LNCAP (cell line): ENCODE measurements at regions not wholly inside any gene's neighbourhood (a gene's known extent, or its start where the extent isn't known, plus 50 kb on each side); places are given as distances from the start of the nearest gene placed in this dataset.
A peak's percentile ranks its signal among the peaks of the same experiment; 100 is the strongest.

Source experiments
- CTCF ChIP-seq: fragments of 450-650 bp; IDR thresholded peaks from 2 replicates; pipeline ENCODE4 v1.5.1; 2017; ENCODE audit warnings: mild to moderate bottlenecking

GRCh38 chr14:42229294-42229693, 622.6 kb downstream of the LRFN5 start:
- TF ChIP-seq CTCF: no peak

DNA sequence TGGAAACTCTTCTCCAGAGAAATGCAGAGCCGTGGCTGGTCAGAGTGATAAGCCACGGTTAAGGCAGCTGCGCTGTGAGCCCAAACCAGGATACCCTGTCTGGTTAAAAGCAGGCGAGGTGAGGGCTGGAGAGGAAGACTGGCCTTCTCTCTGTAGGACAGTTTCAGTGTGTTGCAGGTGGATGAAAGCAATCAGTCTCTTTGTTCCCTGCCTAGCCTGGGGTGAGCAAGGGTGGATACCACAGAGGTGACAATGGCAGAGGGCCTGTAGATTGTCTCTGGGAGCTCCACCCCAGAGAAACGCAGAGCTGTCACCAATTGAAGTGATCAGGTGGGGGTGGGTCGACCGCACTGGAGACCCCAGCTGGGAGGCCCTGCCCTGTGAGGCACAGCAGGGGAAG, 621.9 kb downstream of the LRFN5 start:
- no peak for TF ChIP-seq CTCF

GRCh38 chr14:42224053-42224888, 617.6 kb downstream of the LRFN5 start:
- TF ChIP-seq CTCF: peak; percentile 89

- no peak for TF ChIP-seq CTCF
Observed at GRCh38 chr14:42222924-42223471, 616.3 kb downstream of the LRFN5 start.

GRCh38 chr14:42214981-42215491, 608.4 kb downstream of the LRFN5 start:
- TF ChIP-seq CTCF: no peak

DNA sequence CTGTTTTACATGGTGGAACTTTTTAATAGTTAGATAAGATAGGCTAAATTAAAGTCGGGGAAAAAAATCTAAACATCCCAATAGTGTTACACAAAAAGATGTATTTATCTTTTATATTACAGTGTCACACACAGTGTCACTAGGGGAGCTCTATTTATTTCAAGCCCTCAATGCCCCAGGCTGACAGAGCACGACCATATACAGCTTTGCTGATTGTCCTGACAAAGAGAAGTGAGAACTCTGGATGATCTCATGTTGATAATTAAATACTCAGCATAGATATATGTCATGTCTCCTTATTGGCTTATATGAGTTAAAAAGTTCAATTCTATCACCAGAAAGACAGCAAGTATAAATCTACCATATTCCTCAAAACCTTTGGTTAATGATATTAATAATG, 594.3 kb downstream of the LRFN5 start:
- no peak for TF ChIP-seq CTCF

- TF ChIP-seq CTCF: no peak
Observed at GRCh38 chr14:42198010-42198409, 591.3 kb downstream of the LRFN5 start.
